DOHH2 (cell line): ENCODE measurements at regions not wholly inside any gene's neighbourhood (a gene's known extent, or its start where the extent isn't known, plus 50 kb on each side); places are given as distances from the start of the nearest gene placed in this dataset.

ENCODE experiments used
- H3F3A ChIP-seq: fragments of 200-600 bp; sonication (generic), shearing (Covaris generic); 2 replicates; pipeline ENCODE4 v1.6.0; 2016; ENCODE audit warnings: antibody characterized with exemption, mild to moderate bottlenecking; ENCODE audit not compliant: control insufficient read depth, insufficient read depth
- H3K27ac ChIP-seq: fragments of 200-600 bp; sonication (generic); 2 replicates; pipeline ENCODE4 v1.5.1; 2014; ENCODE audit warnings: low read depth, mild to moderate bottlenecking, low read length, moderate library complexity
- H3K27me3 ChIP-seq: fragments of 200-600 bp; sonication (generic); 2 replicates; pipeline ENCODE4 v1.6.1; 2014; ENCODE audit warnings: mild to moderate bottlenecking, low read length, mixed read lengths; ENCODE audit not compliant: control insufficient read depth
- H3K36me3 ChIP-seq: fragments of 200-600 bp; sonication (generic); 2 replicates; pipeline ENCODE4 v1.6.1; 2014; ENCODE audit warnings: mild to moderate bottlenecking, low read length, moderate library complexity, mixed read lengths; ENCODE audit not compliant: control insufficient read depth
- H3K4me1 ChIP-seq: fragments of 200-600 bp; sonication (generic); 2 replicates; pipeline ENCODE4 v1.6.1; 2014; ENCODE audit warnings: mild to moderate bottlenecking, low read length, mixed read lengths; ENCODE audit not compliant: control insufficient read depth
- H3K4me2 ChIP-seq: fragments of 200-600 bp; sonication (generic); 2 replicates; pipeline ENCODE4 v1.6.0; 2014; ENCODE audit warnings: mild to moderate bottlenecking, low read length, moderate library complexity
- H3K4me3 ChIP-seq: fragments of 200-600 bp; sonication (generic); 2 replicates; pipeline ENCODE4 v1.5.1; 2014; ENCODE audit warnings: mild to moderate bottlenecking, low read length, mixed read lengths
- H3K79me2 ChIP-seq: fragments of 200-600 bp; sonication (generic); 2 replicates; pipeline ENCODE4 v1.6.1; 2014; ENCODE audit warnings: mild to moderate bottlenecking, low read length, mixed read lengths; ENCODE audit not compliant: control insufficient read depth
- H3K9me2 ChIP-seq: fragments of 200-600 bp; sonication (generic); replicated peaks from 2 replicates; pipeline ENCODE4 v1.6.1; 2014; ENCODE audit warnings: mild to moderate bottlenecking, low read length, mixed read lengths; ENCODE audit not compliant: control insufficient read depth
- H3K9me3 ChIP-seq: fragments of 200-600 bp; sonication (generic); 2 replicates; pipeline ENCODE4 v1.6.1; 2014; ENCODE audit warnings: antibody characterized with exemption, low read length, mixed read lengths; ENCODE audit not compliant: control insufficient read depth, insufficient read depth
- H4K20me1 ChIP-seq: fragments of 200-600 bp; sonication (generic); 2 replicates; pipeline ENCODE4 v1.6.0; 2014; ENCODE audit warnings: low read depth, mild to moderate bottlenecking, antibody characterized with exemption, low read length, moderate library complexity; ENCODE audit not compliant: control insufficient read depth, insufficient read depth
- CTCF ChIP-seq: fragments of 200-600 bp; sonication (generic); IDR thresholded peaks from one replicate; pipeline ENCODE4 v1.5.1; 2014; ENCODE audit warnings: antibody characterized with exemption, mild to moderate bottlenecking, low read depth, low read length; ENCODE audit not compliant: poor library complexity, severe bottlenecking
- EZH2phosphoT487 ChIP-seq: fragments of 200-600 bp; sonication (generic); IDR thresholded peaks from 2 replicates; pipeline ENCODE4 v1.6.1; 2017; ENCODE audit warnings: borderline replicate concordance, mild to moderate bottlenecking, antibody characterized with exemption, low read length, moderate library complexity, mixed read lengths

GRCh38 chr2:20524412-20525040, 77.7 kb downstream of the RHOB start:
- Histone ChIP-seq H3F3A (no peaks in the 10 kb centered on the region), H3K79me2 (no peaks in the 10 kb centered on the region), H4K20me1 (no peaks in the 10 kb centered on the region), H3K9me2 (no peaks in the 10 kb centered on the region), H3K4me1 (peaks cover 8% of the 10 kb centered on the region), H3K4me2 (peak overlapping the region; percentile 12; the same call in 1 of the 2 replicates), H3K9me3 (no peaks in the 10 kb centered on the region), H3K27ac (no peak overlapping the region), H3K4me3 (no peak overlapping the region), H3K36me3 (no peaks in the 10 kb centered on the region), H3K27me3 (0 out of 2 replicates have a peak, but pooled peaks cover 8% of the 10 kb centered on the region)
- TF ChIP-seq CTCF (no peak), EZH2phosphoT487 (no peak)

- H3K4me1 ChIP-seq = peaks cover 8% of the 10 kb centered on the region
- no peak for TF ChIP-seq EZH2phosphoT487
- TF ChIP-seq CTCF = no peak
- H3K27ac ChIP-seq = no peak overlapping the region
- no peaks in the 10 kb centered on the region for H3K9me3 ChIP-seq
- H3K9me2 ChIP-seq = no peaks in the 10 kb centered on the region
- no peaks in the 10 kb centered on the region for H3K36me3 ChIP-seq
- H3K4me2 ChIP-seq = peak overlapping the region; percentile 12; the same call in 1 of the 2 replicates
- H3K4me3 ChIP-seq = no peak overlapping the region
- no peaks in the 10 kb centered on the region for H3F3A ChIP-seq
- no peaks in the 10 kb centered on the region for H4K20me1 ChIP-seq
- 0 out of 2 replicates have a peak, but pooled peaks cover 8% of the 10 kb centered on the region for H3K27me3 ChIP-seq
- H3K79me2 ChIP-seq = no peaks in the 10 kb centered on the region
Observed at GRCh38 chr2:20525041-20526035, 78.5 kb downstream of the RHOB start.

- no peaks in the 10 kb centered on the region for H3K36me3 ChIP-seq
- H3K9me2 ChIP-seq = no peaks in the 10 kb centered on the region
- no peaks in the 10 kb centered on the region for H3K79me2 ChIP-seq
- H3K9me3 ChIP-seq = no peaks in the 10 kb centered on the region
- TF ChIP-seq CTCF (no peak), EZH2phosphoT487 (no peak)
- H3K4me3 ChIP-seq = no peak overlapping the region
- peaks cover 8% of the 10 kb centered on the region for H3K4me1 ChIP-seq
- H3F3A ChIP-seq = no peaks in the 10 kb centered on the region
- no peaks in the 10 kb centered on the region for H4K20me1 ChIP-seq
- 0 out of 2 replicates have a peak, but pooled peaks cover 8% of the 10 kb centered on the region for H3K27me3 ChIP-seq
- H3K27ac ChIP-seq = no peak overlapping the region
- no peak overlapping the region for H3K4me2 ChIP-seq
Observed at GRCh38 chr2:20526160-20526559, 79.3 kb downstream of the RHOB start.
